A549 (cell line): ENCODE measurements at regions not wholly inside any gene's neighbourhood (a gene's known extent, or its start where the extent isn't known, plus 50 kb on each side); places are given as distances from the start of the nearest gene placed in this dataset.

Experiments used
- CBX8 ChIP-seq: fragments of 200-600 bp; sonication (generic); IDR thresholded peaks from 2 replicates; pipeline ENCODE4 v1.6.1; 2016
- CEBPB ChIP-seq, 2 experiments: fragments of >200 bp in 1 of 2; sonication (Bioruptor Twin) in 1 of 2; formaldehyde crosslinking in 1 of 2; IDR thresholded peaks; 2 replicates each; pipeline ENCODE4 v1.6.1; 2012 to 2016
- NR3C1 ChIP-seq: fragments of >200 bp; sonication (Bioruptor Twin); formaldehyde crosslinking; IDR thresholded peaks from 3 replicates; pipeline ENCODE4 v1.6.1; 2017
- POLR2A ChIP-seq: IDR thresholded peaks from 2 replicates; pipeline ENCODE4 v1.6.1; 2012; ENCODE audit warnings: mild to moderate bottlenecking, low read length
- RFX5 ChIP-seq: fragments of 450-650 bp; IDR thresholded peaks from 2 replicates; pipeline ENCODE4 v1.7.1; 2014; ENCODE audit warnings: antibody characterized with exemption, mild to moderate bottlenecking, moderate library complexity
- SMC3 ChIP-seq: fragments of >200 bp; sonication (Bioruptor Twin); formaldehyde crosslinking; IDR thresholded peaks from 3 replicates; pipeline ENCODE4 v1.6.1; 2018; ENCODE audit warnings: inconsistent platforms
- TF ChIP-seq, protein P1 (sequence below): fragments of >200 bp; sonication (Bioruptor Twin); formaldehyde crosslinking; IDR thresholded peaks from 3 replicates; pipeline ENCODE4 v1.5.1; 2016
- TF ChIP-seq, protein P2 (sequence below): IDR thresholded peaks from 2 replicates; pipeline ENCODE4 v1.6.1; 2012
- TF ChIP-seq, protein P3 (sequence below): fragments of 150-350 bp; IDR thresholded peaks from 2 replicates; pipeline ENCODE4 v1.6.1; 2014; ENCODE audit warnings: low read depth, mild to moderate bottlenecking, low read length

DNA sequence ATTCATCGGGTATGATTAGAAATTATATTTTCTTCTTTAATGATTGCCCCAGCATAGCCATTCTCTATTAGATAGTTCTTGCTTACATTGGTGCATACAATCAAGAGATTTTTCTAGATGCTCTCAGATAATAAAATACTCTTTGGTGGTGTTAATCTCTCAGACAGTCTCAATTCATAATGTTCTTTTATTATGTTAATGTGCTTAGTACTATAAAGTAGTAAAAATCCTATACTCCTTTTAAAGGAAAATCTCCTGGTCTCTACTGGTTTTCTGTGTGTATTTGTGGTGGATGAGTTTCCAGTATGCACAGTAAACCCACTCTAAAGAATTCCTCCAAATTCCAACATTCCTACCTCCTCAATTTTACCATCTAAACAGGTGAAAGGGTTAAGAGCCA, 203.5 kb downstream of the FAT4 start:
- TF ChIP-seq SMC3, result no peak
- TF ChIP-seq POLR2A, result no peak
- TF ChIP-seq CBX8, result no peak
- no peak for TF ChIP-seq RFX5
- TF ChIP-seq, protein P1, sequence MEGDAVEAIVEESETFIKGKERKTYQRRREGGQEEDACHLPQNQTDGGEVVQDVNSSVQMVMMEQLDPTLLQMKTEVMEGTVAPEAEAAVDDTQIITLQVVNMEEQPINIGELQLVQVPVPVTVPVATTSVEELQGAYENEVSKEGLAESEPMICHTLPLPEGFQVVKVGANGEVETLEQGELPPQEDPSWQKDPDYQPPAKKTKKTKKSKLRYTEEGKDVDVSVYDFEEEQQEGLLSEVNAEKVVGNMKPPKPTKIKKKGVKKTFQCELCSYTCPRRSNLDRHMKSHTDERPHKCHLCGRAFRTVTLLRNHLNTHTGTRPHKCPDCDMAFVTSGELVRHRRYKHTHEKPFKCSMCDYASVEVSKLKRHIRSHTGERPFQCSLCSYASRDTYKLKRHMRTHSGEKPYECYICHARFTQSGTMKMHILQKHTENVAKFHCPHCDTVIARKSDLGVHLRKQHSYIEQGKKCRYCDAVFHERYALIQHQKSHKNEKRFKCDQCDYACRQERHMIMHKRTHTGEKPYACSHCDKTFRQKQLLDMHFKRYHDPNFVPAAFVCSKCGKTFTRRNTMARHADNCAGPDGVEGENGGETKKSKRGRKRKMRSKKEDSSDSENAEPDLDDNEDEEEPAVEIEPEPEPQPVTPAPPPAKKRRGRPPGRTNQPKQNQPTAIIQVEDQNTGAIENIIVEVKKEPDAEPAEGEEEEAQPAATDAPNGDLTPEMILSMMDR, result no peak
- no peak for TF ChIP-seq NR3C1
- TF ChIP-seq CEBPB (IDR thresholded peaks at IDR 0.05), result no peak
- TF ChIP-seq, protein P2, sequence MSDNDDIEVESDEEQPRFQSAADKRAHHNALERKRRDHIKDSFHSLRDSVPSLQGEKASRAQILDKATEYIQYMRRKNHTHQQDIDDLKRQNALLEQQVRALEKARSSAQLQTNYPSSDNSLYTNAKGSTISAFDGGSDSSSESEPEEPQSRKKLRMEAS, result no peak
- TF ChIP-seq, protein P3, sequence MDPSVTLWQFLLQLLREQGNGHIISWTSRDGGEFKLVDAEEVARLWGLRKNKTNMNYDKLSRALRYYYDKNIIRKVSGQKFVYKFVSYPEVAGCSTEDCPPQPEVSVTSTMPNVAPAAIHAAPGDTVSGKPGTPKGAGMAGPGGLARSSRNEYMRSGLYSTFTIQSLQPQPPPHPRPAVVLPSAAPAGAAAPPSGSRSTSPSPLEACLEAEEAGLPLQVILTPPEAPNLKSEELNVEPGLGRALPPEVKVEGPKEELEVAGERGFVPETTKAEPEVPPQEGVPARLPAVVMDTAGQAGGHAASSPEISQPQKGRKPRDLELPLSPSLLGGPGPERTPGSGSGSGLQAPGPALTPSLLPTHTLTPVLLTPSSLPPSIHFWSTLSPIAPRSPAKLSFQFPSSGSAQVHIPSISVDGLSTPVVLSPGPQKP, result no peak
